Astrocyte of the cerebellum (primary cell): ENCODE measurements at regions not wholly inside any gene's neighbourhood (a gene's known extent, or its start where the extent isn't known, plus 50 kb on each side); places are given as distances from the start of the nearest gene placed in this dataset.

Experiments
- DNase-seq: peaks from one replicate; pipeline ENCODE4 v3.0.0-alpha.2; 2011; ENCODE audit warnings: low read depth
- H3K4me3 ChIP-seq: 2 replicates; pipeline ENCODE4 v1.5.1; 2011; ENCODE audit warnings: mild to moderate bottlenecking, low read depth, low read length, moderate library complexity
- CTCF ChIP-seq: IDR thresholded peaks from 2 replicates; pipeline ENCODE4 v1.5.1; 2012; ENCODE audit warnings: low read length, low read depth, moderate library complexity, mild to moderate bottlenecking; ENCODE audit errors: missing control alignments
- in situ Hi-C: cut with HindIII; loops from 2 replicates; pipeline ENCODE4 v1.10.0; 2017; ENCODE audit warnings: low sequenced_read_pairs

- DNase-seq: no peak
- in situ Hi-C loops: no loop called here
- no peak for TF ChIP-seq CTCF
- H3K4me3 ChIP-seq: no peak overlapping the region
These were observed 104.3 kb upstream of the PDE3A start for GRCh38 chr12:20264026-20264425.

- DNase-seq: no peak
- H3K4me3 ChIP-seq: no peak overlapping the region
- TF ChIP-seq CTCF: no peak
- in situ Hi-C loops: no loop called here
These were observed 103.7 kb upstream of the PDE3A start for GRCh38 chr12:20264608-20265114.

- H3K4me3 ChIP-seq: no peak overlapping the region
- no peak for TF ChIP-seq CTCF
- no peak for DNase-seq
- in situ Hi-C loops: no loop called here
These were observed 100.1 kb upstream of the PDE3A start for GRCh38 chr12:20268121-20268732.

GRCh38 chr12:20268771-20269170 lies 99.6 kb upstream of the PDE3A start:
- no peak for DNase-seq
- TF ChIP-seq CTCF: no peak
- in situ Hi-C loops: no loop called here
- H3K4me3 ChIP-seq: no peak overlapping the region

GRCh38 chr12:20269337-20270067 lies 98.8 kb upstream of the PDE3A start:
- DNase-seq: no peak
- H3K4me3 ChIP-seq: no peak overlapping the region
- in situ Hi-C loops: no loop called here
- no peak for TF ChIP-seq CTCF

GRCh38 chr12:20270557-20270956 lies 97.8 kb upstream of the PDE3A start:
- no peak for DNase-seq
- H3K4me3 ChIP-seq: no peak overlapping the region
- in situ Hi-C loops: no loop called here
- no peak for TF ChIP-seq CTCF
